Activated naive CD4-positive, alpha-beta T cell (primary cell): ENCODE measurements at regions not wholly inside any gene's neighbourhood (a gene's known extent, or its start where the extent isn't known, plus 50 kb on each side); places are given as distances from the start of the nearest gene placed in this dataset.

Experiments used
- DNase-seq, 4 experiments: peaks; one replicate each; lab custom pipeline; 2025; lab: John Stamatoyannopoulos, UW

GRCh38 chr15:93201940-93202339, 112.9 kb upstream of the RGMA start:
- no peak for DNase-seq

DNA sequence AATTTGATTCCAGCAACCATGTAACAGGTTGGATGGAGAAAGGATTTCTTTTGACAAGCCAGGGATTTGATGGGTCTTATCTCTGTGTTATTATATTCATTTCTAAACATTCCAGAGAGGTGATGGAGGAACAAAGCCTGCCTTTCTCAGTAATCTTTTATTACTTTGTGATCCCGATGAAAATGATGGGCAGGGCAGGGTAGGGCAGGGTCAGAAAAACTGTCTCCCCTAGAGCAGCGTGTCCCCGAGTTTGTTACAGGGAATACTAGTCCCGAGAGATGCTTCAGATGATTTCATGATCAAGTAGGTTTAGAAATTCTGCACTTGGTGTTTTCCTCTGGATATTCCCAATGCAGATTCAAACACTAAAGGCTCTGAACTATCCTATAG, 111.8 kb upstream of the RGMA start:
- DNase-seq: no peak

DNA sequence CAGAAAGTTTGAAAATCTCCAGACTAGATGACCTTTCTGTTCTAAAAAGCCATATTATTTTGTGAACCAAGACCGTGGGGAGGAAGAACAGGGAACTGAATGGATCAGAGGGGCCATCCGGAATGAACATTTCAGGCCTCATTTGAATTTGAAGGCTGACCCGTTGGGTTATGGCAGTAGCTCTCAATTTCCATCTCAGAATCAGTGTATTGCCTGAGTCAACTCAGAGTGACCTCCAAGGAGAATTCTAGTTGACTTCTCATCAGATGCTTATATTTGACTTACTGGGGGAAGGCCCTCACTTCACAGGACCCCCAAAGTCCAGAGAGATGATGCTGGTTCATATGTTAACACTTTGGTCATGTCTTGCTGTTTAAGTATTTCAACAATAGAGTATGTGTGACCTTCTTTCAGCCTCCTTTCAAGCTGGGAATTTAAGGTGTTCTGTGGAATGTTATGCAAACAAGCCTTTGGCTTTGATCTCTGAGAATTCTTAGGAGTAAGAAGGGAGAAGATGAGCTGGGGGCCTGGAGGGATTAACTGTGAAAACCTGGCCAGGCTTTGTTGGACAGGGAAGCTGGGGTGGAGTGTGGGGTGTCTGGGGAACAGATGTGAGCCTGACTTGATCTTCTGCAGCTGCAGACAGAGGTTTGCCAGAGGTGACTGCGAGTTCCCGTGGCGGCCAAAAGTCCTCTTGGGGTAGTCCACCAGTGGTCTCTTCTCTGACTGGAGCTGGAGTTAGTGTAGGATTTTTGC, 111.2 kb upstream of the RGMA start:
- no peak for DNase-seq

DNA sequence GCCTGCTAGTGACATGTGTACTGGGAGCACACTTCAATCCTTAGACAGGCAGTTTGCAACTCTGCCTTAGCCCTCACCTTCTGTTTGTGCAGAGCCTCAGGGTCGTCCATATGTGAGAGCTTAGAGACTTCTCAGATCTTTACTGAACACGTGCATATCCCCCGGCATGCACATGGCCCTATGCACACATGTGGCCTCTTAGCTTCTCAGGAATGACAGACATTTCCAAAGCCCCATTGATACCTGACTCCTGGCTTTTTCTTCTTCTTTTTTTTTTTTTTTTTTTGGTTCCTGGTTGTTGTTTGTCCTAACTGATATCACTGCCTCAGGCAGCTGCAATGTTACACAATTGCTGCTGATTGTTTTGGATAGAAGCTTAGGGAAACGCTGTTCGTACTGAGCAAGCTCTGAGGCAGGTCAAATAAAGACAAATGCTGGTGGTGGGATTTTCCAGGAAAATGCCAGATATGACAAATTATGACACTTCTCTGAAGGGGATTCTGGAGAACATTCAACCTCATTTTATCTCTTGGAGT, 107.2 kb upstream of the RGMA start:
- no peak for DNase-seq

- no peak for DNase-seq
These were observed 106.1 kb upstream of the RGMA start for GRCh38 chr15:93195109-93195508.

DNA sequence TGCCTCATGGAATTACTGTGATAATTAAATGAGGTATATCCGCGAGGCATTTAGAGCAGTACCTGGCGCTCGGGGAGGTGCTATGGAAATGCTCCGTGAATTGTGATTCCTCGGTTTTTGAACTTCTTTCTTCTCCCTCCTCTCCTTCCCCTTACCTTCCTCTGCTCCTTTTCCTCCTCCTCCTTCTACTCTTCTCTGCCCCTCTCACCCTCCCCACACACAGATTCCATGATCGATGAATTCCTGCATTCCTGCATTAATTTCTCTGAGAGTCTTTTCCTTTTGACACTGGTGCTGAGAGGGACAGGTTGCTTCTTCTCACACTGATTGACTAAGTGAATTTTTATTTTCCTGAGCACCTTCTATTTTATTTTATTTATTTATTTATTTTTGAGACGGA, 101.2 kb upstream of the RGMA start:
- no peak for DNase-seq

- DNase-seq: no peak
These were observed 100.5 kb upstream of the RGMA start for GRCh38 chr15:93189561-93189960.

- DNase-seq: no peak
These were observed 99.2 kb upstream of the RGMA start for GRCh38 chr15:93188236-93188635.

DNA sequence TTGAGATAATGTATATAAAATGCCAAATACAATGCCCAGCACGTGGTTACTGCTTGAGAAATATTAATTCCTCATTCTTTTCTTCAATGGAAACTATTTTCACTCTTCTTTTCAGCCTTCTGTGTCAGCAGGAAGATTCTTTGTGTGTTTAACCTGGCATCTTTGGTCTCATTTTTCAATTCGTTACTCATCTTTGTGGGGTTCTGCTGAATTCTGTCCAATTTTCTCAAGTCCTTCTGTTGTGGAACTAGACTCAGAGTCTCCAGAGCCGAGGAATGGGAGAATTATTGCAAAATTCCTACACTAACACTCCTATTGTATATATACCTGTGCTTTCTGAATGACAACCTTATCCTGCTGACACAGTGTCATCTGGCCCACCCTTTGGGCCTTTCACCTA, 96.8 kb upstream of the RGMA start:
- DNase-seq: no peak

- DNase-seq: no peak
These were observed 93.7 kb upstream of the RGMA start for GRCh38 chr15:93182703-93183205.

DNA sequence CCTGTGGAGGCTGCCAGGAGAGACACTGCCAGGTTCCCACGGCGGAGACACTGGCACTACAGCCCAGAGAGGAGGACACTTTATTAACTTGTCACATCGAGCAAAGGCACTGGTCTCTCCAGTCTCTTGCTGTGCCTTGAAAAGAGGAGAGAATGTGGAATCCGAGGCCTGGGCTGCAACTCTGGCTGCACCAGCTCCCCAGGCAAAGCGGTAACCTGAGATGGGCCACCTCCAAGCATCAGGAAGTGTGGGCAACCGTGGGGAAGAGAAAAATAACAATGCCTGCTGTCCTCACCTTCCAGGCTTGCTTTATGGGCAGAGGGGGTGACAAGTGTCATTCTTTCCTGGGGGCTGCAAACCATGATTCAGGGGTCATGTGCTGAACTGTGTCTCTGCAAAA, 91.6 kb upstream of the RGMA start:
- no peak for DNase-seq

- no peak for DNase-seq
These were observed 91.1 kb upstream of the RGMA start for GRCh38 chr15:93180128-93180527.

- DNase-seq: no peak
These were observed 90.7 kb upstream of the RGMA start for GRCh38 chr15:93179700-93180102.

DNA sequence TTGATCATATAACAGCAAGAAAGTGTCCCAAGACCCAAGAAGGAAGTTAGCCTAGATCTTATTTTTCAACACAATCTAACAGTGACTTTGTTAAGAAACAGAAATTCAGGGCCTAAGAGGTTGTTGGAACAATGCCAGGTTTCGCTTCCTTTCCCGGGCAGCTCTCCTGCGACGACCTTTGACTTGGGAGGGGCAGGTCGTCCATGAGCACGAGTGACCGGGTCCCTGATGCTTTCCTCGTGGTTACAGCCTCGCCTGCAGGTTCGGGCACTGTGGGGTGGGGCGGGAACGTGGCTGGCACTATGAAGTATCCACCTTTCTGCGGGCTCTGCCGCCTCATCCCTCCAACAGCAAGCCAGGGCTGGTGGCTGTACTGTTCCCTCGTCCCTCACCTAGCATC, 90.1 kb upstream of the RGMA start:
- DNase-seq: no peak

DNA sequence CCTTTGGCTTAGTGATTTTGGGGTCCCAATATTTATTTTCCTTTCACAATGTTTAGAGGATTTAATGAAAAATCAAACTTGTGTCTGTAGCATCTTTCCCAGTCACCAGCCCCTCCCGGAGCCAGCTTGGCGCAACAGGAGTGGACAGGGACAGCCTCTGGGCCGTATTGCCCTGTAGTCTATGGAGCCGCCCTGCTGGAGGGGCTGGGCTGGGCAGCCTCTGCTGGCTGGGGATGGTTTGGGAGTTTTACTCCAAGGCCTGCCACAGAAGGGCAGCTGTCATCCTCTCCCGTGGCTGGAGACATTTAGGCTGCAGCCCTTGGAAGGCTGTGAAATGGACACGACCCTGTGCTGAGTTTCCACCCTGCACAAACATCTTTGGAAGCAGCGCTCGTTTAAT, 89.4 kb upstream of the RGMA start:
- DNase-seq: no peak

GRCh38 chr15:93176065-93176464, 87.1 kb upstream of the RGMA start:
- no peak for DNase-seq

GRCh38 chr15:93174836-93175235, 85.8 kb upstream of the RGMA start:
- no peak for DNase-seq

DNA sequence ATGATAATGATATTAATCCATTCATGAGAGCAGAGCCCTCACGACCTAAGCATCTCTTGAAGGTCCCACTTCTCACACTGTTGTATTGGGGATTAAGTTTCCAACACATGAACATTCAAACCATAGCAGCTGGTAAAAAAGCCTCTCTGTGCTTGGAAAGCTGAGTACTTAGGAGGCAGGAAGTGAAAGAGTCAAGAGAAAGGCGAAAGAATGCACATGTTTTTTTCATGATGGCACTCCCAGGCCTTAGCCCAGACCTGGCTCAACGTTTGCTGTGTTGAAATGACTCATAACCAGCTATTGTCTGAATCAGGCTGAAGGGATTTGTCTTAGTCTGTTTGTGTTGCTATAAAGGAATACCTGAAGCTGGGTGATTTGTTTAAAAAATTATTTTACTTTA, 84.4 kb upstream of the RGMA start:
- no peak for DNase-seq

DNA sequence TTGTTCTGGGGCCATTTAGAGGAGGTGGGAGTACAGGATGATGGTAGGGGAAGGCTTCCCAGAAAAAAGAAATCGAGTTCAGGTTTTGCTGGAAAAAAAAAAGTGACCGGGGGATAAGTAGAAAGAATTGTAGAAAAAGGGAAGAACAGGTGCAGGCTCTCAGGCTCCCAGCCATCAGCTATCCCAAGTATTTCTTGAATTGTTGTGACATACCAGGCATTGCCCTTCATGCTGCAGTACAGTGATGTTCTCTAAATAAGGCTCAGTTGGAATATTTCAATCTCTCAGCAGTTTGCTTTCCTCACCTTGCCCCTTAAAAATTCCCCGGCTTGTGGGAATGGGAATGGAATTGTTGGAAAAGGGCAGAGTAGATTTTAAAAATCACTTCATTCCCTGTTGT, 82.5 kb upstream of the RGMA start:
- no peak for DNase-seq

- no peak for DNase-seq
These were observed 81.3 kb upstream of the RGMA start for GRCh38 chr15:93170329-93170728.

DNA sequence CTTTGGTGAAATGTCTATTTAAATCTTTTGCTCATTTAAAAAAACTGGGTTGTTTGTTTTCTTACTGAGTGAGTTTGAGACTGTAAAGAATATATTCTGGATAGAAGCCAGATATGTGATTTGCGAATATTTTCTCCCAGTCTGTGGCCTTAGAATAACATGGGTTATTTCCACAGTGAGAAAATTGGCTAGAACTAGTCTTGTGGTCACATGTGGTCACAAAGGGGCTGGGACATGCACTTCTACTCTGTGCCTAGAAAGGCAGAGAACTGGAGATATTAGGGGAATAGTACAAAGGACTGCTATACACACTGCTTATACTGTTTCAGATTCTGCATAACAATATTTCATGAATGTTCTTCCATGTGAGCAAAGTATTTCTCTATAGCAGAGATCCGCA, 79.9 kb upstream of the RGMA start:
- DNase-seq: no peak

DNA sequence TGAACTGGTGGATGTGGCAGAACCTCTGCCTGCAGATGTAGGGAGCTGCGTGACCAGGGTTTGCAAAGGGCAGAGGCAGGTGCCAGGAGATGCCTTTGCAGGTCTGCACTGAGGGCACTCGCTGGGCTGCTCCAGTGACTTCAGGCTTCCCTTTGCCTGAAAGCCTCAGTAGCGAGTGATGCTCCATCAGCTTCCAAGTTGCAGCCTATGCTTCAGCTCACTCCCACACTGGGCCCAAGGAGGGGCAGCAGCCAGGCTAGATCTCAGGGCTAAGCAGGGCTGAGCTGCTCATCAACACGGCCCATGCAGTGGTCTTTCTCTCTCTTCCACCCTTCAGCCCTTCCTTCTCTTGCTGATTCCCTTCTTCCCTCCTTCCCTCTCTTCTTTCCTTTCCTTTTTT, 78.3 kb upstream of the RGMA start:
- no peak for DNase-seq

- no peak for DNase-seq
These were observed 77.7 kb upstream of the RGMA start for GRCh38 chr15:93166675-93167074.
